SJCRH30 (cell line): ENCODE measurements at regions not wholly inside any gene's neighbourhood (a gene's known extent, or its start where the extent isn't known, plus 50 kb on each side); places are given as distances from the start of the nearest gene placed in this dataset.
"Not testable (repeated sequence)": the region's sequence is repeated elsewhere in the genome, so short reads cannot be mapped to it uniquely, and the experiment has no call there.

Experiments
- DNase-seq, 2 experiments: peaks; one replicate each; pipeline ENCODE4 v3.0.0-alpha.2; 2015 to 2020
- H3K27ac ChIP-seq: fragments of 250-450 bp; sonication (Bioruptor Pico); 2 replicates; pipeline ENCODE4 v1.5.1; 2020; ENCODE audit warnings: mild to moderate bottlenecking, moderate library complexity
- H3K27me3 ChIP-seq: fragments of 250-450 bp; sonication (Bioruptor Pico); 2 replicates; pipeline ENCODE4 v1.5.1; 2020; ENCODE audit warnings: mild to moderate bottlenecking, moderate library complexity
- H3K36me3 ChIP-seq: fragments of 250-450 bp; sonication (Bioruptor Pico); 2 replicates; pipeline ENCODE4 v1.5.1; 2020; ENCODE audit warnings: mild to moderate bottlenecking, moderate library complexity
- H3K4me1 ChIP-seq: fragments of 250-450 bp; sonication (Bioruptor Pico); 2 replicates; pipeline ENCODE4 v1.5.1; 2020; ENCODE audit warnings: mild to moderate bottlenecking, moderate library complexity
- H3K4me3 ChIP-seq: fragments of 250-450 bp; sonication (Bioruptor Pico); 2 replicates; pipeline ENCODE4 v1.5.1; 2020; ENCODE audit warnings: mild to moderate bottlenecking, moderate library complexity
- H3K9me3 ChIP-seq: fragments of 250-450 bp; sonication (Bioruptor Pico); replicated peaks from 2 replicates; pipeline ENCODE4 v1.5.1; 2020; ENCODE audit warnings: mild to moderate bottlenecking, moderate library complexity

DNA sequence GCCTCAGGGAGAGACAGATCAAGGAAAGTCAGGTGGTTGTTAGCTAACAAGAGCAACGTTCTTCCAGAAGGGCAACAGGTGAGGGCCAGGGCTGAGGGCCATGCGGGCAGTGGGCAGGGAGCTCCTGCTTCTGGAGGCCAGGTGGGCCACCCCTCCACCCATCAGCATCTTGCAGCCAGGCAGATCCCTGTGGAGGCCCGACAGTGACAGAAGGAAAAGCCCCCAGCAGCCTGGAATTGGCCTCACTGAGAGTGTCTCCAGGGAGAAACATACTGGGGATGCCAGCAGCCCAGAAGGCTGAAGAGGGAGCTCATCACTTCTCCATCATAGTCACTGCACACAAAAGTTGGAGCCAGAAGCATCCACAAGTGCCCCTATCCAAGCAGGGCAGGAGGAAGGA lies 300.1 kb downstream of the BCL2L11 start:
- H3K4me3 ChIP-seq, DNase-seq, H3K27me3 ChIP-seq: not testable (repeated sequence)

DNA sequence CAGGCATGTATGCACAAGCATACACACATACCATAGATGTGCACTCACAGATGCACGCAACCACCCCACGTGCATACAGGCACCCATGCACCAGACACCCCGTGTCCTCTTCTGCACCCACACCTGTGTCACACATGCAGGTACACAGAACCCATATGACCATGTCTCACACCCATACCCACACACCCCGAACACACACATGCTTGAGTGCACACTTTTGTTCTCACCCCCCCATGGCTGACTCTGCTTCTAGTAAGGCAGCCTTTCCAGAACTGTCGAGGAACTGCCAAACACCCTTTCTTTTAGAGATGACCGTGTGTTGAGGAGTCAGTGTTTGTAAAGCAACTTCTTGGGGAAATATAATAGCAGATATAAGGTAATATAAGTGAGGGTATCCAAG lies 301.2 kb downstream of the BCL2L11 start:
- not testable (repeated sequence) for H3K4me1 ChIP-seq, H3K36me3 ChIP-seq, H3K27me3 ChIP-seq, DNase-seq, H3K9me3 ChIP-seq, H3K27ac ChIP-seq, H3K4me3 ChIP-seq

More for the DNA sequence above, 300.1 kb downstream of the BCL2L11 start:
- not testable (repeated sequence) for H3K27ac ChIP-seq, H3K4me1 ChIP-seq, H3K9me3 ChIP-seq, H3K36me3 ChIP-seq

DNA sequence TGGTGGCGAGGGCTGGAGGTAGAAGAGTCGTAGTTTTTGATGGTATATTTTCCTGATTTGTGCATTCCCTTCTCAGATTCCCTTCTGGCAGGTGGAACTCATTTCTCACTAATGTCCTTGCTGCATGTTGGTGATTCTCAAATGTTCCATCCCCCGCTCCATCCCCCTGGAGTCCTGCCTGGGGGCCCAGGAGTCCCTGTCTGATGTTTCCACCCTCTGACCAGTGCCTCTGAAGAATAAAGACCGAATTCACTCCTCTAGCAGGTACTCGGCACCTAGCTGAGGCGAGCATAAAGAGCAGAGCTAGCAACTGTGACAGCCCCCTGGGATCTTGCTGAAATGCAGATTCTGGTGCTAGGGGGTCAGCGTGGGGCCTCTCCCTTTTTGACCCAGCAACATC lies 301.8 kb downstream of the BCL2L11 start:
- H3K9me3 ChIP-seq, H3K27me3 ChIP-seq, H3K4me3 ChIP-seq, H3K36me3 ChIP-seq, H3K4me1 ChIP-seq, DNase-seq, H3K27ac ChIP-seq: not testable (repeated sequence)

DNA sequence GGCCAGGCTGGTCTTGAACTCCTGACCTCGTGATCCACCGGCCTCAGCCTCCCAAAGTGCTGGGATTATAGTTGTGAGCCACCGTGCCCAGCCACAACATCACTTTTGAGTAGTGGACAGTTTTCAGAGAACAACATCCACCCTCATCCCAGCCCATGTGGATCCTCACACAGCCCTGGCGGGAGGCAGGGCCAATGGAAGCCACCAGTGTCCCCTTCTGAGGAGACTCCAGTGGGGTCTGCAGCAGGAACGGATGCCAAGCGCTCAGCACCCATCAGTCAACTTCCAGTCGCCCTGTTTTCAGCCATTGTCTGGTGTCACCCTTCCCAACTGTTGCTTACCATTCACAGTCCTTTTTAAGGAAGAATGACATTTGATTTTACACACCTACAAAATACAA lies 302.5 kb downstream of the BCL2L11 start:
- H3K9me3 ChIP-seq, H3K36me3 ChIP-seq, H3K27me3 ChIP-seq, DNase-seq, H3K4me1 ChIP-seq, H3K27ac ChIP-seq, H3K4me3 ChIP-seq: not testable (repeated sequence)

DNA sequence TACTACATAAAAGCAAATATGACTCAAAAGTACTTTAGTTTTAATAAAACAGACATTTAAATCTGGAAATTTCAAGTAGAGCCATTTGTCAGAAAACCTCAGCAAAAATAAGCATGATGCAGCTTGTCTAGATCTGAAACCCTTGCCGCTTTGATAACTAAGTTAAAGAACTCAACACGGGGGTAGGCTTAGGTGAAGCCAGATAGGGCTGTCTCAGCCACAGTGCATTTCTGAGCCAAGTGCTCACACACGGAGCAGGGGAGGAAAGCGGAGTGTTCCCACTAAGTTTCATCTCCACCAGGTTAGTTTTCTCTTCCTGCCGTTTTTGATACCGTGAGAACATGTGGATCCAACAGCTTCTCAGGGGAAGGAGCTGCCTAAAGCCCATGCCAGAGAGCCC lies 303.5 kb downstream of the BCL2L11 start:
- H3K27ac ChIP-seq, H3K4me3 ChIP-seq, DNase-seq, H3K4me1 ChIP-seq, H3K27me3 ChIP-seq, H3K36me3 ChIP-seq, H3K9me3 ChIP-seq: not testable (repeated sequence)

DNA sequence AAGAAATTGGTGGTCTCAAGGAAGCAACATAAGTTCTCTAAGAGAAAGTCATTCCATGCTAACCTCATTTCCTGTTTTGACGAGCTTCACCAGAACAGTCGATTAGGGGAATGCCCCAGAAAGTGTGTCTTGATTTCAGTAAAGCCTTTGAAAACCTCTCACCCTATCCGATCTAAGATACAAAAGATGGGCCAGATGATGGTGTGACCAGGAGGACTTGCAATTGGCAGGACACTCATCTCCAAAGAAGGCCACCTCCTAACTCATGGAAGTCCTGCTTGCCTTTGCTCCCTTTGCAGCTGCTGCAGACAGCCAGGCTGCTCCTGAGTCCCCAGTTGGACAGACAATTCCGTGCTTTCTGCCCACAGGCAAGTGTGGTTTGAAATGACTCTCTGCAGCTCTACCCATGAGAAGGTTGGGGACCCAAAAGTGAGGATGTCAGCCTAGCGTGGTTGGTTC lies 304.2 kb downstream of the BCL2L11 start:
- H3K27ac ChIP-seq, H3K4me3 ChIP-seq, H3K9me3 ChIP-seq, DNase-seq, H3K27me3 ChIP-seq, H3K4me1 ChIP-seq, H3K36me3 ChIP-seq: not testable (repeated sequence)

DNA sequence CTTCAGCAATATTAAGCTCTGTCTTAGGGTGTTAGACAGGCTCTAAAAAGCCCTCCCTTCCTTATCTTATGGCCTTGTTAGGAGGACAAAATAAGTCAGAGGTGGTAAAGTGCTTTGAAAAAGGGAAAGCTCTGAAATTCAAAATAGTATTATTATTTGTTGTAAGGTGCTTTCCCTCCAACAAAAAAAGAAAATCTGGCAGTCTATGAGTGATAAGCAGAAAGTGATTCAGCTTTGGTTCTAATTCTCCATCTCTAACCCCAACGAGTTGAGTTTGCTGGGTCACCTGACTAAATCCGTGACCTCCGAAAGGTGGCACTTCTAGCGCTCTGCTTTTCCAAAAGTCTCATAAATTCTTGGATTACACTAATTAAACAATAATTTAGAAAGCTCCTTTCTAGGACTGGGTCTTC lies 305.1 kb downstream of the BCL2L11 start:
- not testable (repeated sequence) for H3K27ac ChIP-seq, H3K27me3 ChIP-seq, H3K4me3 ChIP-seq, DNase-seq, H3K4me1 ChIP-seq, H3K9me3 ChIP-seq, H3K36me3 ChIP-seq

DNA sequence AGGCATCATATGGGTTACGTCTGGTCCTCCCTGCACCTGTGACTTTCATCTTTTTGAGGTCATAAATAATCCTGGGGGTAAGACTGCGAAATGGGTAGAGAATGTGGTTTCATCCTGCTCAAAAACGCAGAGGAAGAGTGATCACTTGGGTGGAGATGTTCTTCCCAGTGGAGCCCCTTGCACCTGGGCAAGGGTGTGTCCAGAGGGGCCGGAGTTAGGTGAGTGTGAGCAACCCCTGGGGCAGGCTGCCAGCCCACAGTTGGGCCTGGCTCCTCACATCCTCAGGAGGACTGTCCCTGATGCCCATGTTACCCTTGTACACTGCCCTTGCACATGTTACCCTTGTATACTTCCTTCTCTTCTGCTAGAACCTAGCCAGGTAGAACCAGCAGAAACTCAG lies 306.6 kb downstream of the BCL2L11 start:
- not testable (repeated sequence) for H3K36me3 ChIP-seq, H3K4me1 ChIP-seq, H3K27ac ChIP-seq, H3K27me3 ChIP-seq, H3K4me3 ChIP-seq, DNase-seq, H3K9me3 ChIP-seq

DNA sequence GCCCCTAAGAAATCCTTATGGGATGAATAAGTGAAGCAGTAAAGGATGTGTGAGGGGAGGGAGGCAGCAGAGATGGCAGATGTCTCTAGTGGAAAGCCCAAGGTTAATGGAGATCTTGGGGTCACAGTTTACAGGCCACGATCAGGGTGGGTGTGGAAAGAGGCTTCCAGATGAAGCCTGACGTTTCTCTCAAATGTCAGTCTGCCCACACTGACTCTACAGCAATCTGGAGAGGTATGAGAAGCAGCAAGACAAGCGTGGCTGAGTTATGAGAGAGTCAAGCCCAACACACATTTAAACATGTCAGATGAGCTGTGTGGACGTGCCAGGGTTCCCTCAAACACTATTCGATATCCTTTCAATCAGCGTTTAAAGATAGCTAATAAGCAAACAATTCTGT lies 308.2 kb downstream of the BCL2L11 start:
- not testable (repeated sequence) for DNase-seq

DNA sequence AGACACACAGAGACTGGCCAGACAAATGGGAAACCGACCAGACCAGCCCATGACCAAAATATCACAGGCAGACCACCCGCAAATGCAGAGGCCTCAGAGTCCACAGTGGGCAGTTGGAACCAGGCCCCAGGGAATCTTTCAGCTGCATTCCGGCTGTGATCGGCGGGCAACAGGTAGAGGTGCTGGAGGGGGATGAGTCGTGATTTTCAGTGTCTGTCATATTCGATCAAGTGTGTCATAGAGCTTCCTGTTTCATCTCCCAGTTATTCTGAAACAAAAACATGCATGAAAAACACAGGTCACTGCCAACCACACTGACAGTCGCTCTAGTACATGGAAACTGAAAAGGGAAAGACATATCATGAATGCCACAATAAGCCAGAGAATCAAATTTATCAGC lies 308.6 kb downstream of the BCL2L11 start:
- not testable (repeated sequence) for H3K4me1 ChIP-seq, H3K27ac ChIP-seq, DNase-seq

More for the DNA sequence above, 308.2 kb downstream of the BCL2L11 start:
- not testable (repeated sequence) for H3K4me1 ChIP-seq, H3K9me3 ChIP-seq, H3K4me3 ChIP-seq, H3K36me3 ChIP-seq, H3K27ac ChIP-seq, H3K27me3 ChIP-seq

DNA sequence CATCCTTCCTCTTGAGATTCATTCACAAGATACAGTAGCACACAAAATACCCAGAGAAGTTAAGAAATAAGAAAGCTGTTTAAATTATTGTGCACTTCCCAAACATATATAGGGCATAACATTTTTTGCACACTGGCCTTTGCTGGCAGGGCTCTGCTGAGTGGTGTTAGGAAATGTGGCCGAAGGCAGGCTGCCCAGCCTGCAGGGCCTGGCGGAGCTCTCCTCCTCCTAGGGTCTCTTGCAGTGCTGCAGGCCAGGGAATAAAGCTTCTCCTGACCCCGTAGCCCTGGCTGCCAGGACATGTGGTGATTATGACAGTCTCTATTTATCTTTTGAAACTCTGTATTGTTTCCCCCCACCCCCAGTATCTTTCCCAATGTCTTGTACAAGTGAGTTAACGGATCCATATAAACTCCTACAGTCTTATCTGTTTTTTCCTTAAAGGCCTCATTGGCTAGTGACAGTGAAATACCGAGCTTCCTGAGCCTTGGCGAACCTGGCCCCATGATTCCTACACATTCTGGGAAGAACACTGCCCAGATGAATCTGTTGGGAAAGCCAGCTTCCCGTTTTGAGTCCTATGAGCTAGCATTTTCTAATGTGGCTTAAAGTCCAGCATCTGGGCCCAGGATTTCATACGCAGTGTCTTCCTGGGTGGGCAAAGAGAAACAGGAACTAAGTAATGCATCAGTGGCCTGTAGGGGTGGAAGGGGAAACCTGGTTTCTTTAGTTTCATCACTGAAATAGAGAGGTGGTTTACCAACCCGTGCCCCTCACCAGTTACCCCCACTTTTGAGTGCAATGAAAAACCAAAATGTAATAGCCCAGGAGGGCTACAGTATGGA lies 310.3 kb downstream of the BCL2L11 start:
- not testable (repeated sequence) for H3K4me1 ChIP-seq

More for the DNA sequence above, 308.6 kb downstream of the BCL2L11 start:
- not testable (repeated sequence) for H3K27me3 ChIP-seq, H3K9me3 ChIP-seq, H3K36me3 ChIP-seq, H3K4me3 ChIP-seq

DNA sequence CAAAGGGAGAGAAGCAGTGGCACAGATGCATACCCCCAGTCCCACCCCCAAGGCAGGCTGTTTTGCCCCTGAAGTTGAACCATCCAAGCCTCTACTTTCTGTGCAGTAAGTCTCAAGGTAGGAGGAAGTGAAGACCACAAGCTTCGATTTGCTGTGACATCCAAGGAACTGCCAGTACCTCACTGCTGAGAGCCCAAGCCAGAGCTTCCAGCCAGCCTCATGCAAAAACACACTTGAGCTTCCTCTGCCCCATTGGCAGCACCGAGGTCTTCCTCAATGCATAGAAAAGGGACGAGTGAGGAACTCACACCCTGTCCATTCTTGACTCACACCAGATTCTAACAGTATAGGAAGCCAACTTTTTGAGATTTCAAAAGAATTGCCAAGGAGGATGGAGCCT lies 311.7 kb downstream of the BCL2L11 start:
- not testable (repeated sequence) for H3K36me3 ChIP-seq, H3K4me1 ChIP-seq, H3K4me3 ChIP-seq, H3K27ac ChIP-seq, H3K9me3 ChIP-seq, H3K27me3 ChIP-seq, DNase-seq

More for the DNA sequence above, 310.3 kb downstream of the BCL2L11 start:
- H3K9me3 ChIP-seq, H3K27ac ChIP-seq, DNase-seq, H3K27me3 ChIP-seq, H3K36me3 ChIP-seq, H3K4me3 ChIP-seq: not testable (repeated sequence)

DNA sequence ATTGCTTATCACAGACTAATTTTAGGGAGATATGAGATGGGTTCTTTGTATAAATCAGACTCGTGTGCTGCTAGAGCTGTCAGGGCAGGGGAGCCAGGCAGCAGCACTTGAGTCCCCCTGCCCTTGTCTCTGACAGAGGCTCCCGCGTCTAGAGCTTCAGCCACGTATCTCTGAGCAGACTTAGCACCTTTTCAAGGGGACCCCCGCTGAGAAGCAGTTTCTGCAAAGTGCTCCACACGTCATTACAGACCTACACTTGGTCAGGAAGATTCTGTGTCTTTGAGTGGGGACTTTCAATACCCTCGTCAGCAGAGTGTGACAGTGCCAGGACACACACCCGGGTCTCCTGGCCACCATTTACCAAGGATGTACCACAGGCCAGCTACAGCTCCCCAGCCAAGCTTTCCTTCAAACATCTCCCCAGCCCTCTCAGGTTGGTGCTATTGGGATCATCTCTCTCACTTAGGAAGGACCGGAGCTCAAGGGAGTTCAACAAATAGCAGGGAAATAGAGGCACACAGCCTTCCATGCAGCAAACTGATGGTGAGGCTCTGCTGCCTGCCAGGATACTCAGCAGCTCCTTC lies 312.3 kb downstream of the BCL2L11 start:
- H3K36me3 ChIP-seq, DNase-seq, H3K27me3 ChIP-seq, H3K4me3 ChIP-seq, H3K9me3 ChIP-seq, H3K27ac ChIP-seq, H3K4me1 ChIP-seq: not testable (repeated sequence)

DNA sequence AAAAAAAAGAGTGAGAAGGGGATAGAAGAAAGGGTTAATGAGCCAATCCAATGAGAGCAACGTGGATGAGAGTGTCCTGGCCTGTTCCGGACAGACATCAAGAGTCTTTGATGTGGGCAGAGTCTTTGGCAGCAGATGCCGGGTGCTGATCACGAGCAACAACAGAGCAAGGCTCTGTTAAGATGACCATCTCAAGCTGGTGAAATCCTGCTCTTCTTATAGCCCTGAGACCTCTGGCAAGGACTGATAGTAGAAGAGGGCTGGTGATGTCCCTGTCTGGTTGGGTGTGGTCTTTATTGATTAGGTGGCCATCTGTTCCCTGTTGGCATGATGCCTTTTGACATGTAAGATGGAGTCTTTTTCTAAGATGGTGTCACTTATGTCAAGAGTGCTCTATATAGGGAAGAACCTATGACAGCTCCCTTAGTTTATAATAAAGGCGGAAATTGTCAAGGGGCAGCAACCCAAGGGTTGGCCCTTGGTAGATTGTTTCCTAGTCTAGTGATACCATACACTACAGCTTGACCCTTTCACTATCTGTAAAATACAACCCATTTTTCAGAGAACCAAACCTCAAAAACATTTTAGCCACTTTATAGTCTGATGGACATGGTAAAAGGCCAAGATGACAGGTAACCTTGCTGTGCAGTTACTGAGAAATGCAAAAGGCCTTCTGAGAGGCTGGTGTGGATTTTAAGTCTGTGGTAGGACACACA lies 313.3 kb downstream of the BCL2L11 start:
- not testable (repeated sequence) for H3K4me3 ChIP-seq, H3K36me3 ChIP-seq, DNase-seq, H3K9me3 ChIP-seq, H3K4me1 ChIP-seq, H3K27me3 ChIP-seq, H3K27ac ChIP-seq

DNA sequence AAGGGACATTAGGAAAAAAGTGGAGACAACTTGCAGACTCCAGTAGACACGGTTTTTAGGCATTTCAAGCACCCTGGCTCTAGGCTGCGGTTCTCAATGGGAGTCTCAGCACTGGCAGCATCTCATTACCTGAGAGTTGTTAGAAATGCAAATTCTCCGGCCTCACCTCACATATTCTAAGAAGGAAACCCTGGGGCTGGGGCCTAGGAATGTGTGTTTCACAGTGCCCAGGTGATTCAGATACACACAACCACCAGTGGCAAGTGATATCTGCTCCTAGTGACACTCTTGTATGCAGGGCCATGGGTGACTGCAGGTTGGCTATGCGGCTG lies 313.9 kb downstream of the BCL2L11 start:
- H3K9me3 ChIP-seq, H3K27me3 ChIP-seq, H3K4me1 ChIP-seq, H3K36me3 ChIP-seq, H3K27ac ChIP-seq, DNase-seq, H3K4me3 ChIP-seq: not testable (repeated sequence)
